HCEC 1CT (cell line): ENCODE measurements at regions not wholly inside any gene's neighbourhood (a gene's known extent, or its start where the extent isn't known, plus 50 kb on each side); places are given as distances from the start of the nearest gene placed in this dataset.

Experiments
- DNase-seq: peaks from one replicate; pipeline ENCODE4 v3.0.0-alpha.2; 2017

- peak; percentile 93 for DNase-seq
Measured at GRCh38 chr21:27649323-27649722, 682.4 kb upstream of the ADAMTS5 start.

GRCh38 chr21:27648560-27648959 is 681.7 kb upstream of the ADAMTS5 start:
- peak; percentile 93 for DNase-seq

- DNase-seq, result peak; percentile 40
Measured at GRCh38 chr21:27647921-27648320, 681.0 kb upstream of the ADAMTS5 start.

GRCh38 chr21:27647401-27647800 is 680.5 kb upstream of the ADAMTS5 start:
- peak; percentile 18 for DNase-seq

- DNase-seq, result no peak
Measured at GRCh38 chr21:27646691-27647090, 679.8 kb upstream of the ADAMTS5 start.

GRCh38 chr21:27646056-27646455 is 679.2 kb upstream of the ADAMTS5 start:
- DNase-seq, result no peak

GRCh38 chr21:27645285-27645684 is 678.4 kb upstream of the ADAMTS5 start:
- peak; percentile 57 for DNase-seq

GRCh38 chr21:27643326-27643725 is 676.4 kb upstream of the ADAMTS5 start:
- no peak for DNase-seq

- DNase-seq, result no peak
Measured at GRCh38 chr21:27639286-27639685, 672.4 kb upstream of the ADAMTS5 start.

- DNase-seq, result no peak
Measured at GRCh38 chr21:27636656-27637055, 669.8 kb upstream of the ADAMTS5 start.

GRCh38 chr21:27633631-27634030 is 666.7 kb upstream of the ADAMTS5 start:
- no peak for DNase-seq

- DNase-seq, result no peak
Measured at GRCh38 chr21:27631471-27631870, 664.6 kb upstream of the ADAMTS5 start.

- DNase-seq, result no peak
Measured at GRCh38 chr21:27622631-27623030, 655.7 kb upstream of the ADAMTS5 start.

GRCh38 chr21:27614231-27614630 is 647.3 kb upstream of the ADAMTS5 start:
- no peak for DNase-seq

GRCh38 chr21:27606422-27606821 is 639.5 kb upstream of the ADAMTS5 start:
- no peak for DNase-seq

GRCh38 chr21:27596196-27596595 is 629.3 kb upstream of the ADAMTS5 start:
- no peak for DNase-seq

- no peak for DNase-seq
Measured at GRCh38 chr21:27595716-27596115, 628.8 kb upstream of the ADAMTS5 start.

GRCh38 chr21:27590271-27590670 is 623.4 kb upstream of the ADAMTS5 start:
- DNase-seq, result no peak

- no peak for DNase-seq
Measured at GRCh38 chr21:27589781-27590180, 622.9 kb upstream of the ADAMTS5 start.

GRCh38 chr21:27586986-27587385 is 620.1 kb upstream of the ADAMTS5 start:
- no peak for DNase-seq

GRCh38 chr21:27586326-27586725 is 619.4 kb upstream of the ADAMTS5 start:
- no peak for DNase-seq

- no peak for DNase-seq
Measured at GRCh38 chr21:27584256-27584655, 617.4 kb upstream of the ADAMTS5 start.

- DNase-seq, result no peak
Measured at GRCh38 chr21:27582948-27583430, 616.1 kb upstream of the ADAMTS5 start.

- no peak for DNase-seq
Measured at GRCh38 chr21:27582246-27582947, 615.5 kb upstream of the ADAMTS5 start.

- peak; percentile 61 for DNase-seq
Measured at GRCh38 chr21:27581168-27581567, 614.3 kb upstream of the ADAMTS5 start.
